NCI-H2081 treated with DMSO at 0.1 percent for 48 hours (cell line): ENCODE measurements at regions not wholly inside any gene's neighbourhood (a gene's known extent, or its start where the extent isn't known, plus 50 kb on each side); places are given as distances from the start of the nearest gene placed in this dataset.

Experiments used
- DNase-seq: peaks from one replicate; lab custom pipeline; 2025; lab: John Stamatoyannopoulos, UW

DNA sequence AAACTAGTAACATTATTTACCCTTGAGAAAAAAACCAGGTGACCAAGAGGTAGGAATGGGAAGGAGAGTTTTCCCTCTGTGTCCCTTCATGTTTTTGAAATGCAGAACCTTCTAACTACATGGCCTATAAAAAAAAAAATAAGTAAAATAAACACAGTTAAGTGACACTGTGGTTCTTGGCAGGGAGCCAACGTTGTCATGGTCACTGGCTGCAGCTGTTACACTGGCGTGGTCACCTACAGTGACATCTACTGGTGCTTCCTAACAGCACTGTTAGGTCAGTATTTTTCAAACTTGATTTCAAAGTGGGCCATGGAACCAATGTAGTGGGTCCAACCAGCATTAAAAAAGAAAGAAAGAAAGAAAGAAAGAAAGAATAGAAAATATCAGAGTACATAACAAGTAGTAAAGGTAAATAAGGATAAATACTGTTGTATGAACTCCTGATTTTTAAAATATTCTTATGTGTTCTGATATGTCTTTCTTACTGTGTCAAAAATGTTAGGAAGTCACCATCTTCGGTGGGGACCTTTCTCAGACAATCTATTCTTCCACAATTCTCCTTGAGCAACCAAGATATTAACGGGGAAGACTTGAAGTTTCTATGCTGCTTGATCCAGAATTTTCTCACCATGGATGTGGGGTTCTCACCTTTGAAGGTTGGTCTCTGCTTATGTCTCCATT is 59.1 kb upstream of the PJA2 start:
- peak; percentile 75 for DNase-seq

DNA sequence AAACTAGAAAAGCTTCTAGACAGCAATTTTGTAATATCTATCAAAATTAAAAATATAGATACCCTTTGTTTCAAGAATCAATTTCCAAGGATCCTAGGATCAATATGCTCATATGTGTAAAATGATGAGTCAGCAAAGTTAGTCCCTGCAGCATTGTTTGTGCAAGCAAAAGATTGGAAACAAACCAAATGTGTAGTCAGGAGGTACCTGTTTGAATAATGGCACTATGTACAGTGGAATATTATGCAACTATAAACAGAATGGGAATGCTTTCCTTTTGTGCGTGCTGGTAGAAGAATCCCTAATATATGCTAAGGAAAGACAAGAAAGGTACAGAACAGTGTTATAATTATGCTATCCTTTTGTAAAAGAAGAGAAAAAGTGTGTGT is 58.5 kb upstream of the PJA2 start:
- no peak for DNase-seq

DNA sequence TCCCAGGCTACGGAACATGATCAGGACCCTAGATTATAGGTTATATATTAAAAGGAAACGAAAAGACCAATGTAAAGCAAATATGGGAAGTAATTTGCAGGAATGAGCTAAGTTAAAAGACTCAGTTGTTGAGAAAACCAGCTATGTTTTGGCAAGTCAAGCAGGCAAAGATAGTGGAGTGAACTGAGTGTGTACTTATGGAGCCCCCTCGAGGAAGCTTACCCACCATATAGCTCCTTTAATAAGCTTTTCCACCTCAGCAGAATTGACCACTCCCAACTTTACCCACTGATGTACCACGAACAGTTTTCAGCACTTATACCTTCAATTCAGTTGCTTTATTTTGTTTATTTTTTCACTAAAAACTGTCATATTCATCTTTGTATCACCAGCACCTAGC is 57.3 kb upstream of the PJA2 start:
- DNase-seq = no peak
